HEK293T (cell line): ENCODE measurements at regions not wholly inside any gene's neighbourhood (a gene's known extent, or its start where the extent isn't known, plus 50 kb on each side); places are given as distances from the start of the nearest gene placed in this dataset.

Source experiments
- BHLHE40 ChIP-seq: fragments of 450-650 bp; IDR thresholded peaks from 2 replicates; pipeline ENCODE4 v1.6.1; 2016; ENCODE audit warnings: mild to moderate bottlenecking, moderate library complexity, borderline replicate concordance
- SUZ12 ChIP-seq: fragments of 450-650 bp; IDR thresholded peaks from 2 replicates; pipeline ENCODE4 v1.6.1; 2016; ENCODE audit warnings: mild to moderate bottlenecking

DNA sequence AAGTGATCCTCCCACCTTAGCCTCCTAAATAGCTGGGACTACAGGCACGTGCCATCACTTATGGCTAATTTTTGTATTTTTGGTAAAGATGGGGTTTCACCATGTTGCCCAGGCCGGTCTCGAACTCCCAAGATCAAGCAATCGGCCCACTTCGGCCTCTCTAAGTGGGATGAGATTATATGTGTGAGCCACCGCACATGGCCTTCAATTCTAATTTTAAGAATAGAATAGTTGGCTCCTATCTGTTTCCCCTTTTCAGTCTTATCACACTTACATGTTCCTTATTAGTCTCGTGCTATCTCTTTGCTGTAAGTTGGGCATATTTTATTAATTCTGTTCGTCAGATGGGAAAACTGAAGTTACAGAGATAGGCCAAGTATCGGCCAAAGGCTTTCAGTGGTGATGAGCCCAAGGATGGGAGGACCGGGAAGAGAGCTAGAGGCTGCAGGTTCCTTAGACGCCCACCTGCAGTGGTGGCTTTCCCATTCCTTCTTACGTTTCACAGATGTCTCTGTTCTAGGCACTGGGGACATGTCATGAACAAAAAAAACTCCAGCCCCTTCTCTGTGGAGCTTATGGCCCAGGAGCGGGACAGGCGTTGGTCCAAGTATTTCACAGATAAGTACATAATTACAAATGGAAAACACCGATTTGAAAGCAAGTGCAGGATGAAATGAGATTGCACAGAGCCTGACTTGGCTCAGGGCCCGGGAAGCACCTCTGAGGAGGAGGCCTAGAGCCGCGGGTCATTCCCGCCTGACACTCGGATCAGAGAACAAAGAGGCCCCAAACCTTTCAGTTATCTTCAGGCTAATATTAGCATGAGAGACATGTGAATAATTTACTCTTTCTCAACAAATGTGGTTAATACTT lies 91.1 kb upstream of the KLF13 start:
- TF ChIP-seq BHLHE40 = no peak
- no peak for TF ChIP-seq SUZ12
